ENCODE measurements at regions not wholly inside any gene's neighbourhood (a gene's known extent, or its start where the extent isn't known, plus 50 kb on each side); places are given as distances from the start of the nearest gene placed in this dataset.

- TF ChIP-seq CTCF (IDR thresholded peaks at IDR 0.05; ENCODE audit: insufficient read depth, low read length, poor library complexity, severe bottlenecking) (no peak), EZH2phosphoT487 (conservative IDR thresholded peaks at IDR 0.05; ENCODE audit: low read length) (no peak)
These were observed 67.6 kb upstream of the ARHGEF3 start for GRCh38 chr3:56869157-56869889.

All from SU-DHL-6 (cell line).